Neural cell (in vitro differentiated cells): ENCODE measurements at regions not wholly inside any gene's neighbourhood (a gene's known extent, or its start where the extent isn't known, plus 50 kb on each side); places are given as distances from the start of the nearest gene placed in this dataset.

Experiments
- H2AFZ ChIP-seq: fragments of 200-600, 300-800 bp; sonication (generic), shearing (Covaris generic); 2 replicates; pipeline ENCODE4 v1.6.0; 2014; ENCODE audit warnings: low read depth, mild to moderate bottlenecking, antibody characterized with exemption, low read length, moderate library complexity
- H3F3A ChIP-seq: fragments of 200-600 bp; shearing (Covaris generic); 2 replicates; pipeline ENCODE4 v1.6.1; 2016; ENCODE audit warnings: mild to moderate bottlenecking, moderate library complexity, mixed read lengths, antibody characterized with exemption, low read length; ENCODE audit not compliant: insufficient read depth, poor library complexity, severe bottlenecking
- H3K27ac ChIP-seq: fragments of 200-600, 300-800 bp; sonication (generic), shearing (Covaris generic); 2 replicates; pipeline ENCODE4 v1.5.1; 2014; ENCODE audit warnings: mild to moderate bottlenecking, low read length, moderate library complexity
- H3K27me3 ChIP-seq: fragments of 300-800, 200-600 bp; sonication (generic), shearing (Covaris generic); 2 replicates; pipeline ENCODE4 v1.6.0; 2014; ENCODE audit warnings: mild to moderate bottlenecking, low read depth, low read length, moderate library complexity; ENCODE audit not compliant: insufficient read depth
- H3K36me3 ChIP-seq: fragments of 300-800, 200-600 bp; sonication (generic), shearing (Covaris generic); 2 replicates; pipeline ENCODE4 v1.5.1; 2014; ENCODE audit warnings: mild to moderate bottlenecking, antibody characterized with exemption, low read length, moderate library complexity; ENCODE audit not compliant: insufficient read depth
- H3K4me2 ChIP-seq: fragments of 300-800, 200-600 bp; sonication (generic), shearing (Covaris generic); 2 replicates; pipeline ENCODE4 v1.6.0; 2014; ENCODE audit warnings: mild to moderate bottlenecking, low read length
- H3K4me3 ChIP-seq: fragments of 300-800, 200-600 bp; sonication (generic), shearing (Covaris generic); 2 replicates; pipeline ENCODE4 v1.5.1; 2014; ENCODE audit warnings: mild to moderate bottlenecking, low read length, moderate library complexity
- H3K79me2 ChIP-seq: fragments of 200-600 bp; shearing (Covaris generic); replicated peaks from 2 replicates; pipeline ENCODE4 v1.6.0; 2014; ENCODE audit warnings: mild to moderate bottlenecking, low read length, moderate library complexity; ENCODE audit not compliant: insufficient read depth
- H3K9ac ChIP-seq: fragments of 300-800, 200-600 bp; sonication (generic), shearing (Covaris generic); 2 replicates; pipeline ENCODE4 v1.6.1; 2016; ENCODE audit warnings: mild to moderate bottlenecking, low read length, mixed read lengths
- H3K9me2 ChIP-seq: fragments of 200-600 bp; shearing (Covaris generic); 2 replicates; pipeline ENCODE4 v1.6.1; 2016; ENCODE audit warnings: mild to moderate bottlenecking, low read length, mixed read lengths; ENCODE audit not compliant: insufficient read depth
- H3K9me3 ChIP-seq: fragments of 200-600, 300-800 bp; sonication (generic), shearing (Covaris generic); 2 replicates; pipeline ENCODE4 v1.6.1; 2016; ENCODE audit warnings: mild to moderate bottlenecking, mixed run types, low read length, moderate library complexity, mixed read lengths
- H4K20me1 ChIP-seq: fragments of 200-600 bp; shearing (Covaris generic); 2 replicates; pipeline ENCODE4 v1.6.1; 2016; ENCODE audit warnings: mild to moderate bottlenecking, mixed run types; ENCODE audit not compliant: insufficient read depth
- EP300 ChIP-seq: fragments of 450-650 bp; conservative IDR thresholded peaks from 2 replicates; pipeline ENCODE4 v1.6.1; 2014; ENCODE audit warnings: antibody characterized with exemption, mild to moderate bottlenecking, moderate library complexity; ENCODE audit not compliant: poor library complexity, severe bottlenecking
- EZH2 ChIP-seq: fragments of 200-600, 300-800 bp; shearing (Covaris generic), sonication (generic); IDR thresholded peaks from 2 replicates; pipeline ENCODE4 v1.6.1; 2014; ENCODE audit warnings: antibody characterized with exemption, low read length, borderline replicate concordance, mild to moderate bottlenecking; ENCODE audit not compliant: insufficient read depth, poor library complexity, severe bottlenecking
- MXI1 ChIP-seq: fragments of 450-650 bp; conservative IDR thresholded peaks from 2 replicates; pipeline ENCODE4 v1.6.1; 2014; ENCODE audit warnings: antibody characterized with exemption, mild to moderate bottlenecking; ENCODE audit not compliant: poor library complexity, severe bottlenecking
- POLR2AphosphoS5 ChIP-seq: IDR thresholded peaks from 2 replicates; pipeline ENCODE4 v1.6.1; 2012
- REST ChIP-seq: IDR thresholded peaks from 2 replicates; pipeline ENCODE4 v1.6.1; 2012; ENCODE audit warnings: borderline replicate concordance
- SMC3 ChIP-seq: fragments of 450-650 bp; conservative IDR thresholded peaks from 2 replicates; pipeline ENCODE4 v1.6.1; 2014; ENCODE audit warnings: antibody characterized with exemption, mild to moderate bottlenecking, moderate library complexity; ENCODE audit not compliant: poor library complexity
- TAF1 ChIP-seq: IDR thresholded peaks from 2 replicates; pipeline ENCODE4 v1.6.1; 2012; ENCODE audit warnings: low read depth
- TF ChIP-seq, protein P1 (sequence below): fragments of 450-650 bp; IDR thresholded peaks from 2 replicates; pipeline ENCODE4 v1.5.1; 2014; ENCODE audit warnings: antibody characterized with exemption, mild to moderate bottlenecking, moderate library complexity; ENCODE audit not compliant: poor library complexity, severe bottlenecking

DNA sequence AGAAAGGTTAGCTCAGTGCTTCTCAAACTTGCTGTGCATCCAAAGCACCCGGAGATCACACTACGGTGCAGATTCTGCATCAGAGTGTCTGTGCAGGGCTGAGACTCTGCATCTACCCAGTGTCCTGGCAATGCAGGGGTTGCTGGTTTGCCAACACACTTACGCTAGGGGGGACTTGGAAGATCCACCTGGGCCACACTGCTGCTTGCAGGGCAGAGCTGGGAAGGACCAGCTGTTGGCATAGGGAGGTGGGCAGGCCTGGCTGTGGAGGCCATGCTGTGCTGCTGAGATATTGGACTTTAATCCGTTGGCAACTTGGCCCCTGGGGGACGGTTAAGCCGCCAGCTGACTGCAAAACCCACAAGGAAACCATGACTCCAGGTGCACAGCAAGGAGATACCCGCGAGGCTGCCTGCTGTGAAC lies 397.6 kb upstream of the HS6ST1 start:
- TF ChIP-seq, protein P1, sequence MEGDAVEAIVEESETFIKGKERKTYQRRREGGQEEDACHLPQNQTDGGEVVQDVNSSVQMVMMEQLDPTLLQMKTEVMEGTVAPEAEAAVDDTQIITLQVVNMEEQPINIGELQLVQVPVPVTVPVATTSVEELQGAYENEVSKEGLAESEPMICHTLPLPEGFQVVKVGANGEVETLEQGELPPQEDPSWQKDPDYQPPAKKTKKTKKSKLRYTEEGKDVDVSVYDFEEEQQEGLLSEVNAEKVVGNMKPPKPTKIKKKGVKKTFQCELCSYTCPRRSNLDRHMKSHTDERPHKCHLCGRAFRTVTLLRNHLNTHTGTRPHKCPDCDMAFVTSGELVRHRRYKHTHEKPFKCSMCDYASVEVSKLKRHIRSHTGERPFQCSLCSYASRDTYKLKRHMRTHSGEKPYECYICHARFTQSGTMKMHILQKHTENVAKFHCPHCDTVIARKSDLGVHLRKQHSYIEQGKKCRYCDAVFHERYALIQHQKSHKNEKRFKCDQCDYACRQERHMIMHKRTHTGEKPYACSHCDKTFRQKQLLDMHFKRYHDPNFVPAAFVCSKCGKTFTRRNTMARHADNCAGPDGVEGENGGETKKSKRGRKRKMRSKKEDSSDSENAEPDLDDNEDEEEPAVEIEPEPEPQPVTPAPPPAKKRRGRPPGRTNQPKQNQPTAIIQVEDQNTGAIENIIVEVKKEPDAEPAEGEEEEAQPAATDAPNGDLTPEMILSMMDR = no peak
- TF ChIP-seq EP300 (no peak), EZH2 (no peak), POLR2AphosphoS5 (no peak), TAF1 (no peak), REST (no peak)
- H3K27me3 ChIP-seq = no peaks in the 10 kb centered on the region
- no peaks in the 10 kb centered on the region for H3F3A ChIP-seq
- no peaks in the 10 kb centered on the region for H3K9me3 ChIP-seq
- H4K20me1 ChIP-seq = no peaks in the 10 kb centered on the region
- H3K79me2 ChIP-seq = no peaks in the 10 kb centered on the region
- no peak overlapping the region for H3K4me2 ChIP-seq
- no peaks in the 10 kb centered on the region for H3K36me3 ChIP-seq
- H3K27ac ChIP-seq = no peak overlapping the region
- H3K9ac ChIP-seq = no peak overlapping the region
- H2AFZ ChIP-seq = no peak overlapping the region
- no peak overlapping the region for H3K4me3 ChIP-seq
- no peaks in the 10 kb centered on the region for H3K9me2 ChIP-seq

DNA sequence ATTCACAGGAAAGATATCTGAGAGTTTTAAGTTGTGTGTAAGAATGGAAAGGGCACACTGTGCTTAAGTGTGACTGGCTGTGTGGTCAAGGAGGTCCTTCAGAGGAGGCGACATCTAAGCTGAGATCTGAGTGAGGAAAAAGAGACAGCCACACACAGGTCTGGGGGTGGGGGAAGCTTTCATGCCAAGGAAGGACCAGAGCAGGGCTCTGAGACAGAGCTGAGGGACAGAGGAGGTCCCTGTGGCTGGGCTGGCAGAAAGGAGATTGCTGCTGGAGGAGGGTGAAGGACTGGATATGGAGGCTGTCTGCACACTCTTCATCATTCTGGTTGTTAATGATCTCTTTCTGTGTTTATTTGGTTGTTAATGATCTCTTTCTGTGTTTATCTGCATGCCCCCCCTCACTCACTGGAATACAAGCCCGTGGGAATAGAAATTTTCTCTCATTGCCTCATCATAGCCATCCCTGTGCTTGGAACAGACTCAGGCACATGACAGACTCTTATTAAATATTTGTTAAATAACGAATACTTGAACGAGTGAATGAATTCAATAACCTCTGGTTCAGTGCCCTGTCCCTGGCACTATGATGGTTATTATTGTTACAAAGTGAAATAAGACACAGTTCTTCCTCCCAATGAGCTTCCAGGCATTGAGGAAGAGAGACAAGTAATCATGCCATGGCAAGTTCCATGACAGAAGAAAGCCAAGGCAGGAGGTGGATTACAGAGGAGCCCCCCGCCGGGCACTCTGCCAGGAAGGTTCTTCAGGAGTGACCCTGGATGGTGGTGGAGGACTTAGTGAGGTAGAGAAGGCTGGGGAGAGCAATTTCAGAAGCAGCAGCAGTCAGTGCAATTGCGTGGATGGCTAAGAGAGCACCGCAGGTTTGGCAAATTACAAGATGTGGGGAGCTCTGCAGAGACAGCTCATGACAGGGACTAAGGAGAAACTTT lies 399.4 kb upstream of the HS6ST1 start:
- H3F3A ChIP-seq = no peaks in the 10 kb centered on the region
- no peak overlapping the region for H3K4me3 ChIP-seq
- no peaks in the 10 kb centered on the region for H3K36me3 ChIP-seq
- TF ChIP-seq EP300 (no peak), MXI1 (no peak), SMC3 (no peak)
- H3K27me3 ChIP-seq = no peaks in the 10 kb centered on the region
- H3K79me2 ChIP-seq = no peaks in the 10 kb centered on the region
- no peak overlapping the region for H3K27ac ChIP-seq
- no peak overlapping the region for H2AFZ ChIP-seq
- H3K4me2 ChIP-seq = no peak overlapping the region
- H3K9me3 ChIP-seq = no peaks in the 10 kb centered on the region
- no peaks in the 10 kb centered on the region for H3K9me2 ChIP-seq
- no peak overlapping the region for H3K9ac ChIP-seq
- H4K20me1 ChIP-seq = no peaks in the 10 kb centered on the region
